ENCODE measurements at regions not wholly inside any gene's neighbourhood (a gene's known extent, or its start where the extent isn't known, plus 50 kb on each side); places are given as distances from the start of the nearest gene placed in this dataset.
"Not testable (repeated sequence)": the region's sequence is repeated elsewhere in the genome, so short reads cannot be mapped to it uniquely, and the experiment has no call there.

- no peak for DNase-seq
These were observed 167.1 kb upstream of the CIBAR2 start for GRCh38 chr16:85279402-85279801.

GRCh38 chr16:85279825-85280545, 167.7 kb upstream of the CIBAR2 start:
- DNase-seq: no peak

- DNase-seq: no peak
These were observed 168.9 kb upstream of the CIBAR2 start for GRCh38 chr16:85281181-85281580.

GRCh38 chr16:85282842-85283241, 170.6 kb upstream of the CIBAR2 start:
- DNase-seq: no peak

DNA sequence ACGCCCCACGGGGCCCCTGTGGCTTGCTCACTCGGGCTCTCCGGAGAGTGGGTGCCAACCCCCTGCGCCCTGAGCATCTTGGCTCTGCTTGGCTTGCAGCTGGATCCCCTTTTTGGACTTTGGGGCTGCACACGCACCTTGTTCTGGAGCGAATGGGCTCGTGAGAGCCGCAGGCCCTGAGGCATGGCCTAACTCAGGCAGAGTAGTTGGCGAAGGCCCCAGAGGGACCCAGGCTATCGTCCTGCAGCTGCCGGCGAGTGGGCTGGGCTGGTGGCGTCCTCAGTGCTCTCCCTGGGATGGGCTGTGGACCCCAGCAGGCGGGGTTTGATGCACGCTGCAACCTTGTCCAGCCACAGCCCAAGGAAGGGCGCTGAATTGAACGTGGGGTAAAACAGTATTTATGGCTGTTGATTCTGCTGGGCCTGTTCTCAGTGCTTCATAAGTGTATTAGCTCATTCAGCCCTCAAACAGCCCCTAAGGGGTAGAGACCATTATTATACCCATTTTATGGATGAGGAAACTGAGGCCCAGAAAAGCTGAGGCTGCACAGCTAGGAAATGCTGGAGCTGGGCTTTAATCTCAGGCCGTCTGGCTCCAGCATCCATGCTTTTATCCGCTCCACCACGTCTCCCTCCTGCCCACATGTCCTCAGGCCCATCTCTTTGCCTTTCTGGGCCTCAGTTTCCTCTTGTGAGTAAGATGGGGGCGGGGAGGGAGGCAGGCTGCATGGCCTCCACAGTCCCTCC, 171.2 kb upstream of the CIBAR2 start:
- DNase-seq: no peak

GRCh38 chr16:85284141-85284817, 172.0 kb upstream of the CIBAR2 start:
- no peak for DNase-seq

DNA sequence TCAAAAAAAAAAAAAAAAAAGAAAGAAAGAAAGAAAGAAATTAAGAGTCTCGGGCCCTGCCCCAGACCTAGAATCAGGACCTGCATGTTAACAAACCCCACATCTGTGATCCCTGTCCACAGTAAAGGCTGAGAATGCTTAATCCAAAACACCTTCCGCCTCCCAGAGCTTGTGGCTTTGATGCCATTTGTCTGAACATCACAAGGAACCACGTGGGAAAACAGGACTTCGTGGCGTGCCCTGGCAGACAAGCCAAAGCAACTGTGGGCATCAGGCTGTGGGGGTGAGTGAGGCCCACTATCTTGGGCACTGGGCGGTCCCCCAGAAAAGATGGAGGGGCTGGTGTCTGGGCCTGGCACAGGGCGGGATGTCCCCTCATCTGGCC, 173.4 kb upstream of the CIBAR2 start:
- no peak for DNase-seq

DNA sequence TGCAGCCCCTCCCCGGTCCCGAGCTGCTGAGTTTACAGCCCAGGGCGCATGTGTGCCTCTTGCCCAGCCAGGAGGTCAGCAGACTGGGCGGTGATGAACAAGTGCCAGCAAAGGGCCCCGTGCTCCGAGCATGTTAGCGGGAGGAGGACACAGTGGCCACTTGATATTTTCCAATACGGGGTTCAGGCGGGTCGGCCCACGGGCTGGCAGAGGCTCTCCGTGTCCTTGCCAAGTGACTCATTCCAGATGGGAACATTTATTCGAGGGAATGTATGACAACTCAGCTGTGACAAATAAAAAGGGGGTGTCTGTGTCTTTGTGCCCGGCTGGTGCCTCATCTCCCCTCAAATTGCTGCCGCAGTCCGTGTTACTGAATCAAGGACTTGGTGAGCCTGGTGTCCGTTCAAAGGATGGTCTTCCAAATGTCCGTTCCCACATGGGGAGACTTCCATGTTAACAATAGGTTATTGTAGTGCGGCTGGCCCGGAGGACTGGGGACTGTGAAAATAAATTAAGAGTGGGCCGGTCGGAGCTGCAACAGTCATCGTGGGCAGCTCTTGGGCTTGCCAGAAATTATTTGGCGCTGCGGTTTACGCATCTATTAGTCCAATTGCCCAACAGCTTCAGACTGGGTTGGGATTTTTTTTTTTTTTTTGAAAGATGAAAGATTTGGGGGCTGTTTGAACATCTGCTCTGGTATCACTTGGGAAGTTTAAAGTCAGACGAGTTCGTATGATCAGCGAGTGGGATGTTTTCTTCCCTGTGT, 174.0 kb upstream of the CIBAR2 start:
- no peak for DNase-seq

- DNase-seq: no peak
These were observed 174.9 kb upstream of the CIBAR2 start for GRCh38 chr16:85286951-85287814.

DNA sequence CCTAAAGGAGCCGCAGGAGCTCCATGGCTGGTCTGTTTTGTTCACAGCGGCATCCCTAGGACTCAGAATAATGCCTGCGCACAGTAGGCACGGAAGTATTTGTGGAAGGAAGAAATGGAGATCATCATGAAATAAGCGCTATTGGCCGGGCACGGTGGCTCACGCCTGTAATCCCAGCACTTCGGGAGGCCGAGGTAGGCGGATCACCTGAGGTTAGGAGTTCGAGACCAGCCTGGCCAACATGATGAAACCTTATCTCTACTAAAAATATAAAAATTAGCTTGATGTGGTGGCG, 175.5 kb upstream of the CIBAR2 start:
- not testable (repeated sequence) for DNase-seq

- DNase-seq: no peak
These were observed 176.1 kb upstream of the CIBAR2 start for GRCh38 chr16:85288341-85288868.

DNA sequence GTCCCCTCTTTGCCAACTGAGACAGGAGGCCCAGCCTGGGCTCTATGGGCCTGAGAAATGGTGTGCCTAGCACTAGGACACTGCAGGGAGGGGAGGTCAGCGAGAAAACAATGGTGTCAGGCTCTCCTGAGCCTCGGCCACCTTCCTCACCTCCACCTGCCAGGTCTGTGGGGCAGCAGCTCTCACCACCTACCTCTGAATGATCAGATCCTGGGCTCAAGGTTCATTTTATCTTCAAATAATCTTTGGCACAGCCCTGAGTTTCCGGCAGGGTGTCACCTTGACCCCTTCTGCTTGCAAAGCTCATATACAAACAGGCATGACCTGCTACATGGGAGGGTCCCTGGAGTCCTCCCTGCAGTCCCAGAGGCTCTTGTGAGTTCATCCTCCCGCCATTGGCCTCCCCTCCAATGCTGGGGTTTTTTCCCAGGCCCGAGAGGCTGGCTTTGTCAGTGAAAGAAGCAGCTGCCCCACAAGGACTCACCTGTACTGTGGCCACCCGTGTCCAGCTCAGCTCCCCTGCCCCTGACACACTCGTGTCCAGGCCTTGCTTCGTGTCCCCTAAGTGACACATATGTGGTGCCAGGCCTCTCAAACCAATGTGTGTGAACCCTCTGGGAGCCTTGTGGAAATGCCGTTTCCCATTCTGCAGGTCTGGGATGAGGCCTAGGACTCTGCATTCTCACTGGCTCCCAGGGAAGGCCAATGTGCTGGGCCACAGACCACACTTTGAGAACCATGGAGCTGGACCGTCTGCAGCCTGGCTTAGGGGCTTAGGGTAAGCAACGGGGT, 176.8 kb upstream of the CIBAR2 start:
- no peak for DNase-seq

DNA sequence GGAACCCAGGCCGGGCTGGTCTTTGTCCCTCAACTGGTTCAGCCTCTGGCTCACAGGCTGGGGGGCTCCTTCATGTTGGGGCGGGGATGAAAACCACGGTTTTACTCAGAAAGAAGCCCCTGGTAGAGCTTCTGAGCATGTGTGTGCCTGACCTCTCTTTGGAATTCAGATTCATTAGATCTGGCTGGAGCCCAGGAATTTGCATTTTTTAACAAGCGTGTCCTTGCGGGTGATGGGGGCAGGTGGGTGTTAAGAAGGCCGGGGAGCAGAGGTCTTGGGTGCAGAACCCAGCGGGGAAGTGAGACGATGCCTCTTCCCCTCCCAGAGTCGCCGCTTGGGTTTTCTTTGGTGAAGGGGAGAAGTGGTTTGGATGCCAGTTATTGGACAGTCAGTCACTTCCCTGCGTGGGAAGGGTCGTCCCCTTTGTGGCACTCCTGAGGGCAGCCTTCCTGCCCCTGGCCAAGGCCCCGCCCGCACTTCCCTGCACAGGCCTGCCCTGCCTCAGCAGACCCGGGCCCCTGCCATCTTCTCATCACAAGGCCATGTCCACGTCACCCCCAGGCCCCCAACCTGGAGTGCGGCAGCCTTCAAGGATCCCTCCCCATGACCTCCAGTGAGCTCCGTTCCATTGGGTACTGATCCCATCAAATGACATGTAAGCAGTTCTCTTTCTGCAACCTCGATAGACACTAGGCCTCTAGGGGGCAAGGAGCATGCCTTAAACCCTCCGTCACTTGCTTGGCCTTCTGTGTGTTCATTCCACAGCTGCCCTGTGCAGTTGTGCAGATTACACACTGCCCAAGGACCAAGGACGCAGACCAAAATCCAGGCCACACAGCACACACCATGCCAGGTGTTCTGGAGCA, 177.7 kb upstream of the CIBAR2 start:
- no peak for DNase-seq

DNA sequence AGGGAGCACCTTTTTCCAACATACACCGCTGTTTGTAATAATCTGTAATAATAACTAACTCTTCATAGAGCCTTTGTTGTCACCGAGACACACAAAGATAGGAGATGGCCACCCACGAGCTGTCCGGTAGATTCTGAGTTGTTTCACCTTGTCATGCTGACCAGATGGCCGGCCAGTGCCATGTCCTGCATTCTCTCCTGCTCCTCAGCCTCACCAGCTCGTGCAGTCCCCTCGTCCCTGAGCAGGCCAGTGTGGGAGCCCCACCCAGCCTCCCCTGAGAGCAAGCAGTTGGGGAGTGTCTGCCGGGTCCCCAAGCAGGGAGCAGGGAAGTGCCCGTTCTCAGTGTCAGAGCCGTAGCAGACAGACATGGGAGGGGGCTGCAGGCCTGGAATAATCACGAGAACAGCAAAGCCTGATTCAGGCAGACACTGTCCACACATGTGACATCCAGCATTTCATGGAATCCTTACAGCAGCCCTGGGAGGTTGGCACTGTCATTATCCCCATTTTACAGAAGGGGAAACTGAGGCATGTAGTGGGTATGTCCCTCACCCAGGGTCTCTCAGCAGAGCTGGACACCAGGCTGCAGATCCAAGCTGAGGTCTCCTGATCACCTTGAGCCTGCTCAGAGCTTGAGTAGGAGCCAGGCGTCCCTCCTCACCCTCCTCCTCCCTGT, 178.5 kb upstream of the CIBAR2 start:
- DNase-seq: no peak

GRCh38 chr16:85291302-85292148, 179.3 kb upstream of the CIBAR2 start:
- no peak for DNase-seq

GRCh38 chr16:85293458-85293857, 181.2 kb upstream of the CIBAR2 start:
- no peak for DNase-seq

DNA sequence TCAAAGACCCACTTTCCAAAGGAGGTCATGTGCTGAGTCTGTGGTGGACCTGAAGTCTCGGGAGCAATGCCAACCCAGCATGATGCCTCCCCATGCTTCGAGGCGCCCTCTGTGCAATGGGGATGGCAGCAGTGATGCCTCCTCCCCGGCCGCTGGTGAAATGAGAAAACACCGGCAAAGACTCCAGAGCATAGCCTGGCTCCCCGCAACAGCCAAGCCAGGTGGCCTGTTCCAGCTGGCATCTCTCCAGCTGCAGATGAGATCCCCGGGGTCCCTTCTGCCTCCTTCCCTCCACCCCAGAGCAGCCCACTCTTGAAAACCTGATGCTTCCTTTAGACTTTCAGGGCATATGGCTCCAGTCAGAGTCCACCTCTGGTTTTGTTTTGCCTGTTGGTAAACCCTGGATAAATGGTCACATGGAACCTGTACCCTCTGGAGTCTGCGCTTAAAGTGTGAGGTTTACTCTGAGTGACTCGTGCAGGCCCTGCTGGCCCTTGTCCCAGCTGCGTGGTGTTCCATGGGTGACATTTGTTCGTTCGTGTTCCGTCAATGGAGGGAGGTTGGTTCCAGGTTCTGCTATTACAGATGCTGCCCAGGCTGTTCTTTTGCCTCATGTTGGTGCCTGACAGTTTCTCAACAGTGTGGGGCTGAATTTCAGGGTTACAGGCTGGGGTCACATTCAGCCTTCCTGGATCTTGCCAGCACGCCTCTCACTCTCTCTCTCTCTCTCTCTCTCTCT, 181.8 kb upstream of the CIBAR2 start:
- DNase-seq: no peak

All from activated CD4-positive, CD25-positive, alpha-beta regulatory T cell treated with anti-CD3 and anti-CD28 coated beads, Interleukin-2, amount 50 U/mL, for 72 hours (primary cell).